Neural crest cell (in vitro differentiated cells): ENCODE measurements at regions not wholly inside any gene's neighbourhood (a gene's known extent, or its start where the extent isn't known, plus 50 kb on each side); places are given as distances from the start of the nearest gene placed in this dataset.

Experiments
- DNase-seq: peaks from one replicate; pipeline ENCODE4 v3.0.0; 2021; ENCODE audit warnings: low read depth, mixed read lengths, low spot score
- H3K27ac Mint-ChIP-seq: one replicate; pipeline ENCODE4 v1.8.0; 2021; ENCODE audit warnings: mild to moderate bottlenecking, mixed read lengths; ENCODE audit not compliant: unreplicated experiment
- H3K27me3 Mint-ChIP-seq: 2 replicates; pipeline ENCODE4 v1.8.0; 2021; ENCODE audit warnings: low read depth, mild to moderate bottlenecking, mixed read lengths
- H3K36me3 Mint-ChIP-seq: 2 replicates; pipeline ENCODE4 v1.8.0; 2021; ENCODE audit warnings: low read depth, mild to moderate bottlenecking, mixed read lengths
- H3K4me1 Mint-ChIP-seq: 2 replicates; pipeline ENCODE4 v1.8.0; 2021; ENCODE audit warnings: mixed read lengths
- H3K4me3 Mint-ChIP-seq: one replicate; pipeline ENCODE4 v1.8.0; 2021; ENCODE audit warnings: mild to moderate bottlenecking, mixed read lengths
- H3K9me3 Mint-ChIP-seq: 2 replicates; pipeline ENCODE4 v1.8.0; 2021; ENCODE audit warnings: mixed read lengths
- CTCF ChIP-seq: fragments of 200-600 bp; sonication (generic); conservative IDR thresholded peaks from 2 replicates; pipeline ENCODE4 v1.5.0; 2021; ENCODE audit warnings: antibody characterized with exemption, mild to moderate bottlenecking

- H3K36me3 Mint-ChIP-seq, result peaks cover 20% of the 10 kb centered on the region
- DNase-seq, result no peak
- H3K27ac Mint-ChIP-seq, result peak overlapping the region; percentile 58
- H3K27me3 Mint-ChIP-seq, result no peaks in the 10 kb centered on the region
- peaks cover 6% of the 10 kb centered on the region for H3K4me1 Mint-ChIP-seq
- H3K4me3 Mint-ChIP-seq, result no peak overlapping the region
- H3K9me3 Mint-ChIP-seq, result no peaks in the 10 kb centered on the region
- TF ChIP-seq CTCF, result no peak
Measured at GRCh38 chr21:16250273-16250672, 520.5 kb downstream of the USP25 start.

- no peak for TF ChIP-seq CTCF
- Mint-ChIP-seq H3K36me3 (no peaks in the 10 kb centered on the region), H3K9me3 (no peaks in the 10 kb centered on the region), H3K4me3 (no peak overlapping the region), H3K4me1 (no peaks in the 10 kb centered on the region), H3K27me3 (no peaks in the 10 kb centered on the region), H3K27ac (no peak overlapping the region)
- DNase-seq, result no peak
Measured at GRCh38 chr21:16258844-16259611, 529.2 kb downstream of the USP25 start.

GRCh38 chr21:16262091-16262490, 532.3 kb downstream of the USP25 start:
- Mint-ChIP-seq H3K27ac (no peak overlapping the region), H3K9me3 (no peaks in the 10 kb centered on the region), H3K27me3 (no peaks in the 10 kb centered on the region), H3K36me3 (peaks cover 6% of the 10 kb centered on the region), H3K4me1 (no peaks in the 10 kb centered on the region), H3K4me3 (no peak overlapping the region)
- TF ChIP-seq CTCF, result no peak
- no peak for DNase-seq

- DNase-seq, result no peak
- TF ChIP-seq CTCF, result no peak
- Mint-ChIP-seq H3K36me3 (peaks cover 6% of the 10 kb centered on the region), H3K9me3 (no peaks in the 10 kb centered on the region), H3K4me3 (no peak overlapping the region), H3K27ac (no peak overlapping the region), H3K27me3 (no peaks in the 10 kb centered on the region), H3K4me1 (no peaks in the 10 kb centered on the region)
Measured at GRCh38 chr21:16264319-16264718, 534.5 kb downstream of the USP25 start.

GRCh38 chr21:16269476-16269875, 539.7 kb downstream of the USP25 start:
- Mint-ChIP-seq H3K4me1 (no peaks in the 10 kb centered on the region), H3K4me3 (no peak overlapping the region), H3K36me3 (peaks cover 8% of the 10 kb centered on the region), H3K27me3 (no peaks in the 10 kb centered on the region), H3K27ac (no peak overlapping the region), H3K9me3 (no peaks in the 10 kb centered on the region)
- TF ChIP-seq CTCF, result no peak
- DNase-seq, result no peak
